GM12892 (cell line): ENCODE measurements at regions not wholly inside any gene's neighbourhood (a gene's known extent, or its start where the extent isn't known, plus 50 kb on each side); places are given as distances from the start of the nearest gene placed in this dataset.

ENCODE experiments used
- POLR2A ChIP-seq: IDR thresholded peaks from 2 replicates; pipeline ENCODE4 v1.6.1; 2011; ENCODE audit warnings: low read depth, low read length, control low read depth
- POLR2AphosphoS5 ChIP-seq: IDR thresholded peaks from 2 replicates; pipeline ENCODE4 v1.6.1; 2011; ENCODE audit warnings: low read depth, low read length, control low read depth

DNA sequence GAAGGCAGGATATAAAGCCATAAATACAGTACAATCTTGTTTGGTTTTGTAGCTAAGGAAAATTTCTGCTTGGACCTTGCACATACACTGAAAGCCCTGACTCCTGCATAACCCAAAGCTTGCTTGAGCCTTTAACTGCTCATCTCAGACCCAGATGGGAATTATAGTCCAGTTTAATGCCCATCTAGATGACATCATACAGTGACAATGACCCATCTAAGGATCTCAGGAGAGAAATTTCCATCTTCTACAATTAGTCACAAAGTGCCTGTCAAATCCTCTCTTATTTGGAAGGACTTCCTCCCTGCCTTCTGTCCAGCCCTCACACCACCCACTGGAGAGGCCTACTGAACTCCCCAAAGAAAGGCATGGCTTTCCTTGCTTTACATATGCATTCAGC lies 69.3 kb downstream of the BTBD3 start:
- TF ChIP-seq POLR2A: no peak
- TF ChIP-seq POLR2AphosphoS5: no peak
